IPS-15b (cell line): ENCODE measurements at regions not wholly inside any gene's neighbourhood (a gene's known extent, or its start where the extent isn't known, plus 50 kb on each side); places are given as distances from the start of the nearest gene placed in this dataset.

Source experiments
- H3K27me3 ChIP-seq: one replicate; pipeline ENCODE4 v1.6.1; 2013; ENCODE audit warnings: low read length; ENCODE audit not compliant: control insufficient read depth, insufficient read depth
- H3K36me3 ChIP-seq: one replicate; pipeline ENCODE4 v1.6.1; 2013; ENCODE audit warnings: low read length; ENCODE audit not compliant: control insufficient read depth, insufficient read depth
- H3K4me1 ChIP-seq: one replicate; pipeline ENCODE4 v1.6.1; 2013; ENCODE audit warnings: mild to moderate bottlenecking, low read length; ENCODE audit not compliant: control insufficient read depth, insufficient read depth
- H3K4me3 ChIP-seq: one replicate; pipeline ENCODE4 v1.5.1; 2013; ENCODE audit warnings: low read depth, low read length
- H3K9ac ChIP-seq: one replicate; pipeline ENCODE4 v1.6.1; 2013; ENCODE audit warnings: low read depth, mild to moderate bottlenecking, low read length
- H3K9me3 ChIP-seq: one replicate; pipeline ENCODE4 v1.6.1; 2013; ENCODE audit warnings: mild to moderate bottlenecking, low read length; ENCODE audit not compliant: control insufficient read depth, insufficient read depth

DNA sequence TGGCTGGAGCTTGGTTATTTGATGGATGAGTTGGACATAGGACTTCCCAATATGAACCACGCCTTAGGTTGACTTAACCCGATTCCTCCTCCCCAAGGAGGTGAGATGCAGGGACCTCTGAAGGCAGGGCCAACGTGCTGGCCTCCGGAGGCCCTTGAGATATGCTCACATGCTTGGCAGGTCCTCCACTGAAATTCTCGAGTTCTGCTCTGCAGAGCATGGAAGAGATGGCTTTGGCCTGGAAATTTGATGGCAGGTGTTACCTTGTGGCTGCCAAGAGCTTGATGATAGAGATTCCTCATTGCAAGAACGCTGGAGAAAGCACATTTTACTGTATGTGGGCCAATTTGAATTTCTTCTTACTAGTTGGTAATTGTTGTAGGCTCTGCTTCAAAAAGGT lies 117.4 kb upstream of the LIMCH1 start:
- Histone ChIP-seq H3K4me1 (no peaks in the 10 kb centered on the region), H3K36me3 (no peaks in the 10 kb centered on the region), H3K4me3 (no peak overlapping the region), H3K27me3 (no peaks in the 10 kb centered on the region), H3K9me3 (no peaks in the 10 kb centered on the region), H3K9ac (no peak overlapping the region)

DNA sequence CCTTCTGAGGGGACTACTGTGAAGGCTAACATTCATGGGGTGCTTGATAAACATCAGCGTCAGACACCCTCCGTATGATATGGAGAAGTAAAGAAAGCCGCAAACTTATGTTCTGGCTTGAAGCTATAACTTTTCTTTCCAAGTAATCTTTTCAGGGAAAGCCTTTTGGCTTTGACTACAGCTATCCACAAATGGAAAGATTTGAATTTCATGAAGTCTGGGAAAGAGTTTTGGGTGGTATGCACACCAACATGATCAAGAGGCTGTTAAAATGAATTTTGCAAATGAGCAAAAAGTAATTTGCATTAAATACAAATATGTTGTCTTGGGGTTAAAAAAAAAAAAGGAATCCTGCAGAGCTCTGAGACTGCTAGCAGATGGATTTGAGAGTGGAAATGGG lies 114.8 kb upstream of the LIMCH1 start:
- no peaks in the 10 kb centered on the region for H3K9me3 ChIP-seq
- H3K4me3 ChIP-seq = no peak overlapping the region
- H3K9ac ChIP-seq = no peak overlapping the region
- peaks cover 8% of the 10 kb centered on the region for H3K4me1 ChIP-seq
- H3K27me3 ChIP-seq = no peaks in the 10 kb centered on the region
- no peaks in the 10 kb centered on the region for H3K36me3 ChIP-seq

DNA sequence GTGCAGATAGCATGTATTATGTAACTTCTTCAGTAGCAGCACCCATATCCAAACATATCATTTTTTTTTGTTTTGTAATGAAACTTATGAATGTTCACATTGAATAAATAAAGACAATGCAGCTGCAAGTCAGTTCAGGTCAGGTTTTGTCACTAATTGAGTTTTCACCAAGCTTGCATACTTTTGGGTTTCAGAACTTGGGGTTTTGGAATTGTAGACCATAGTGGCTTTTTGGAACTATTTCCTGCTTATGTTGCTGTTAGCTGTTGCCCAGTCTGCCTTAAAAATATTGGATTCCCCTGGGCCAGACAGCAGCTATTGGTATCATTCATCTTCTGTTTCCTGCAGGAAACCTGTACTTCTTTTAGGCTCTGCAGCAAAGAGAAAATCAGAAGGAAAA lies 113.4 kb upstream of the LIMCH1 start:
- Histone ChIP-seq H3K9me3 (no peaks in the 10 kb centered on the region), H3K36me3 (no peaks in the 10 kb centered on the region), H3K9ac (no peak overlapping the region), H3K4me3 (no peak overlapping the region), H3K4me1 (peaks cover 14% of the 10 kb centered on the region), H3K27me3 (no peaks in the 10 kb centered on the region)

GRCh38 chr4:41425650-41426049 lies 112.3 kb upstream of the LIMCH1 start:
- Histone ChIP-seq H3K36me3 (no peaks in the 10 kb centered on the region), H3K4me1 (peaks cover 15% of the 10 kb centered on the region), H3K4me3 (no peak overlapping the region), H3K9ac (no peak overlapping the region), H3K9me3 (no peaks in the 10 kb centered on the region), H3K27me3 (no peaks in the 10 kb centered on the region)

GRCh38 chr4:41426539-41426938 lies 111.4 kb upstream of the LIMCH1 start:
- Histone ChIP-seq H3K9me3 (no peaks in the 10 kb centered on the region), H3K4me1 (peaks cover 24% of the 10 kb centered on the region), H3K27me3 (no peaks in the 10 kb centered on the region), H3K4me3 (no peak overlapping the region), H3K36me3 (no peaks in the 10 kb centered on the region), H3K9ac (no peak overlapping the region)

- H3K9ac ChIP-seq = no peak overlapping the region
- H3K9me3 ChIP-seq = no peaks in the 10 kb centered on the region
- H3K4me3 ChIP-seq = no peak overlapping the region
- peaks cover 28% of the 10 kb centered on the region for H3K4me1 ChIP-seq
- H3K27me3 ChIP-seq = no peaks in the 10 kb centered on the region
- H3K36me3 ChIP-seq = no peaks in the 10 kb centered on the region
These were observed 110.6 kb upstream of the LIMCH1 start for GRCh38 chr4:41427306-41427882.

DNA sequence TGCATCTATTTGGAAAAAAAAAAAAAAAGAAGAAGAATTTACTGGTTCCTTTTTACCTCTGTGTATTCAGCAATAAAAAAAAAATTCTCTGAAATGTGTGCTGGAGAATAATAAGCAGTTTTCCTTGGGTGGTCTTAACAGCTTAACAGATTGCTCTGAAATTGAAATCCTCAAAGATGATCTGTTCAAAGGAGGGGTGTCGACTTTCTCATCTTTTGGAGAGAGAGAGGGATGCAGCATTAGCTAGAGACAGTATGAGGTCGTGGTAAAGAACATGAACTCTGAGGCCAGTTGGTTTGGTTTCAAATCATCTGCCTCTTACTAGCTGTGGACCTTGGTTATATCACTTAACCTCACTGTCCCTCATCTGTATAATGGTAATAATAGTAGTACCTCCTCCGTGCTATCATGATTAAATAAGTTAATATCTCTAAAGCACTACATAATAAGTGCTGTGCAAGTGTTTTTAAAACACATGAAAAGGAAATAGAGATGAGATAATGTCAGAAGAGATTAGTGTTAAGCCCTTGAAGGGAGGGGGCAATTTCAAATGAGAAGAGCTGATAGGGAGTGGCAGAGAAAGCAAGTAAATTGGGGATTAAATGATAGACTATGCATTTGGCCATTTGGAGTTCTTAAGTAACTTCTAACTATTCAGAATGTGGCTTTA lies 109.9 kb upstream of the LIMCH1 start:
- no peaks in the 10 kb centered on the region for H3K36me3 ChIP-seq
- H3K27me3 ChIP-seq = no peaks in the 10 kb centered on the region
- no peak overlapping the region for H3K9ac ChIP-seq
- no peak overlapping the region for H3K4me3 ChIP-seq
- no peaks in the 10 kb centered on the region for H3K9me3 ChIP-seq
- H3K4me1 ChIP-seq = peaks cover 30% of the 10 kb centered on the region

- Histone ChIP-seq H3K27me3 (no peaks in the 10 kb centered on the region), H3K4me1 (peaks cover 36% of the 10 kb centered on the region), H3K9ac (peak overlapping the region; percentile 1), H3K9me3 (no peaks in the 10 kb centered on the region), H3K4me3 (no peak overlapping the region), H3K36me3 (no peaks in the 10 kb centered on the region)
These were observed 109.2 kb upstream of the LIMCH1 start for GRCh38 chr4:41428601-41429279.

DNA sequence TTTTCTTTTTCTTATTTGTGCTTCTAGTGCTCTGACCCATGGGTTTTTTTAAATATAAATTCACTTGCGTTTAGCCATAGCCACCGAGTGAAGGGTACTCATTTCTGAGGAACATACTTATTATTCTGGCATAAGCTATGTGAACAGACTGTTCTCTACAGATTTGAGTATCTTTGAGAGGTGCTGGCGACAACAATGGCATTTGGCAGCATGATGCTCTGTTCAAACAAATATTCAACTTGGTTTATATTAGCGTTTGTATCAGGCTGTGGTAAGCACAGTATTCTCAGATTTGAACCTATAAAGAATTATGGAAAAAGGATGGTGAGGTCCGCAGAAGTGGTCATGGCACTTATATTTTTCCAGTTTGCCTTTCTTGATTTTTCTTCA lies 108.7 kb upstream of the LIMCH1 start:
- Histone ChIP-seq H3K9ac (no peak overlapping the region), H3K4me3 (no peak overlapping the region), H3K36me3 (no peaks in the 10 kb centered on the region), H3K9me3 (no peaks in the 10 kb centered on the region), H3K4me1 (peaks cover 36% of the 10 kb centered on the region), H3K27me3 (no peaks in the 10 kb centered on the region)

DNA sequence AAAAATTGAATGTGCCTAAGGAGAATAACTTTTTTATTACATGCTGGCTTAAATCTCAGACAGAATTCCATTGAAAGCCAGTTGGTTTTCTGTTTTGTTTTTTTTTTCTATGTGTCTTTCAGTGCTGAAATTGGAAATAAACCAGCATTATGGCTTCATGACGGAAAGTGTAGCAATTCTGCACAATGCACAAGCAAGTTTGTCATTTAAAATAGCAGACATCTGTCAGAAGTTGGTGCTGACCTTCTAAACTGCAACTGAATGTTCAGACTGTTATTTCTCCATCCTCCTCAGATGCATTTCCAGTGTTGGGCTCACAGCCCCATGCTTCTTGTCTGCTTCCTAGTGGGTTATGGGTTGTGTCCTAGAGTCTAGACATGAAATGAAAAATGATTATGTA lies 107.2 kb upstream of the LIMCH1 start:
- Histone ChIP-seq H3K9ac (no peak overlapping the region), H3K36me3 (no peaks in the 10 kb centered on the region), H3K9me3 (no peaks in the 10 kb centered on the region), H3K27me3 (no peaks in the 10 kb centered on the region), H3K4me3 (no peak overlapping the region), H3K4me1 (peaks cover 36% of the 10 kb centered on the region)

DNA sequence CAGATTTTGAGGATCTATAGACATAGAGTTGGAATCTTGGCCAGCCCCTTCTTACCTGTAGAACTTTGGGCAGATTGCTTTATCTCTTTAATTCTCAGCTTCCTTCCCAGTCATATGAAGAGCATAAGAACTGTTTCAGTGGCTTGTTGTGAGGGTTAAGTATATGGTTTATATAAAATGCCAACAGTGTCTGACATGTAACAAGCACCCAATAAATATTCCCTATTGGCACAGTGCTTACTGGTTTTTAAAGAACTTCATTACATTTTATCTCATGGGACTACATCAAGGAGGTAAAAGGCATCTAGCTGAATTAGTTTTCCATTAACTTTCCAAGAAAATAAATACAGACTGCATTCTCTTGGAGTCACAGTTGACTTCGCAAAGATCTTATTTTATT lies 106.7 kb upstream of the LIMCH1 start:
- Histone ChIP-seq H3K9me3 (no peaks in the 10 kb centered on the region), H3K27me3 (no peaks in the 10 kb centered on the region), H3K4me1 (peaks cover 36% of the 10 kb centered on the region), H3K4me3 (no peak overlapping the region), H3K9ac (no peak overlapping the region), H3K36me3 (no peaks in the 10 kb centered on the region)

DNA sequence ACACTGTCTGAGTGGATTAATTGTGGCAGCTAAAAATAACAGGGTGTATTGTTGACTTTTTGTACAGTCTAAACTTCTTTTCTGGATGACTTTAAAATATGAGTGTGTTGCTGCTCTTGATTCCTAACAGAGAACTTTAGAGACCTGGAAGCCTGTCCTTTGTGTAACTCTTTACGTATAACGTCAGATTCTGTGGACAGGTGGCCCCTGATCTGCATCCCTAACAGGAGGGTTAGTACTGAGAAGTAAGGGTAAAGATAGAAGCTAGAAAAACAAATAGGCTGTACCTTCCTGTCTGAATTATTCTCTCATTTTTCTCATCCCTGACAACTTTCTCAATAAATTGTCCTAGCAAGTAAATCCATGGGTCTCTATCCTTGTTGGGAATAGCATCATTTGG lies 105.7 kb upstream of the LIMCH1 start:
- Histone ChIP-seq H3K9ac (no peak overlapping the region), H3K27me3 (no peaks in the 10 kb centered on the region), H3K9me3 (no peaks in the 10 kb centered on the region), H3K36me3 (no peaks in the 10 kb centered on the region), H3K4me1 (peaks cover 40% of the 10 kb centered on the region), H3K4me3 (no peak overlapping the region)
